GM23338 (cell line): ENCODE measurements at regions not wholly inside any gene's neighbourhood (a gene's known extent, or its start where the extent isn't known, plus 50 kb on each side); places are given as distances from the start of the nearest gene placed in this dataset.
A peak's percentile ranks its signal among the peaks of the same experiment; 100 is the strongest.
"Not testable (repeated sequence)": the region's sequence is repeated elsewhere in the genome, so short reads cannot be mapped to it uniquely, and the experiment has no call there.

Source experiments
- ATAC-seq: fragments of 200-7000 bp; cut with Tn5 transposase; 3 replicates; pipeline ENCODE4 v1.9.1; 2020
- DNase-seq: peaks from one replicate; pipeline ENCODE4 v3.0.0-alpha.2; 2015; ENCODE audit warnings: low spot score
- H2AFZ ChIP-seq: fragments of 200-600 bp; sonication (generic); 2 replicates; pipeline ENCODE4 v1.8.0; 2016; ENCODE audit warnings: antibody characterized with exemption, mild to moderate bottlenecking, moderate library complexity
- H3F3A ChIP-seq: fragments of 200-600 bp; sonication (generic); replicated peaks from 2 replicates; pipeline ENCODE4 v1.8.0; 2017; ENCODE audit warnings: antibody characterized with exemption, mixed run types, low read depth
- H3K27ac ChIP-seq: fragments of 200-600 bp; sonication (generic); 2 replicates; pipeline ENCODE4 v1.6.1; 2016; ENCODE audit warnings: low read depth
- H3K27me3 ChIP-seq: fragments of 200-600 bp; sonication (generic); 2 replicates; pipeline ENCODE4 v1.8.0; 2016; ENCODE audit warnings: mild to moderate bottlenecking, mixed run types, moderate library complexity; ENCODE audit not compliant: insufficient read depth
- H3K36me3 ChIP-seq: fragments of 200-600 bp; sonication (generic); 2 replicates; pipeline ENCODE4 v1.8.0; 2016; ENCODE audit warnings: mild to moderate bottlenecking; ENCODE audit not compliant: insufficient read depth
- H3K4me1 ChIP-seq: fragments of 200-600 bp; sonication (generic); 2 replicates; pipeline ENCODE4 v1.8.0; 2016; ENCODE audit warnings: mild to moderate bottlenecking, moderate library complexity; ENCODE audit not compliant: insufficient read depth
- H3K4me2 ChIP-seq: fragments of 200-600 bp; sonication (generic); 2 replicates; pipeline ENCODE4 v1.7.1; 2017; ENCODE audit warnings: mixed run types
- H3K4me3 ChIP-seq: fragments of 200-600 bp; sonication (generic); 2 replicates; pipeline ENCODE4 v1.6.1; 2016; ENCODE audit warnings: mixed run types
- H3K79me2 ChIP-seq: fragments of 200-600 bp; sonication (generic); replicated peaks from 2 replicates; pipeline ENCODE4 v1.8.0; 2017; ENCODE audit warnings: mild to moderate bottlenecking; ENCODE audit not compliant: insufficient read depth
- H3K9me2 ChIP-seq: fragments of 200-600 bp; sonication (generic); 2 replicates; pipeline ENCODE4 v1.8.0; 2017; ENCODE audit not compliant: insufficient read depth
- H4K20me1 ChIP-seq: fragments of 200-600 bp; sonication (generic); replicated peaks from 2 replicates; pipeline ENCODE4 v1.8.0; 2017; ENCODE audit warnings: mild to moderate bottlenecking; ENCODE audit not compliant: insufficient read depth
- H3K27ac Mint-ChIP-seq: 2 replicates; pipeline ENCODE4 v1.8.0; 2020; ENCODE audit warnings: inconsistent platforms, mild to moderate bottlenecking, moderate library complexity, mixed read lengths
- H3K27me3 Mint-ChIP-seq: 3 replicates; pipeline ENCODE4 v1.8.0; 2022; ENCODE audit warnings: low read depth, mild to moderate bottlenecking, moderate library complexity, mixed read lengths, inconsistent platforms; ENCODE audit not compliant: insufficient read depth, poor library complexity
- H3K36me3 Mint-ChIP-seq: 3 replicates; pipeline ENCODE4 v1.8.0; 2021; ENCODE audit warnings: low read depth, mild to moderate bottlenecking, inconsistent platforms, moderate library complexity, mixed read lengths
- H3K4me1 Mint-ChIP-seq: 3 replicates; pipeline ENCODE4 v1.8.0; 2020; ENCODE audit warnings: mild to moderate bottlenecking, inconsistent platforms, mixed read lengths
- H3K4me3 Mint-ChIP-seq: 3 replicates; pipeline ENCODE4 v1.8.0; 2021; ENCODE audit warnings: moderate library complexity, mild to moderate bottlenecking, inconsistent platforms, mixed read lengths
- H3K9me3 Mint-ChIP-seq: 3 replicates; pipeline ENCODE4 v1.8.0; 2020; ENCODE audit warnings: moderate library complexity, mild to moderate bottlenecking, inconsistent platforms, mixed read lengths
- CREB1 ChIP-seq: fragments of 250-450 bp; sonication (Bioruptor Pico); IDR thresholded peaks from 2 replicates; pipeline ENCODE4 v1.5.0; 2020; ENCODE audit warnings: low read depth, mild to moderate bottlenecking, moderate library complexity
- EZH2 ChIP-seq: fragments of 200-600 bp; sonication (generic); IDR thresholded peaks from one replicate; pipeline ENCODE4 v1.8.0; 2017; ENCODE audit warnings: antibody characterized with exemption, mild to moderate bottlenecking, low read depth; ENCODE audit not compliant: unreplicated experiment
- EZH2phosphoT487 ChIP-seq: fragments of 200-600 bp; sonication (generic); IDR thresholded peaks from one replicate; pipeline ENCODE4 v1.8.1; 2018; ENCODE audit warnings: antibody characterized with exemption; ENCODE audit not compliant: unreplicated experiment
- JUNB ChIP-seq: IDR thresholded peaks from one replicate; pipeline ENCODE4 v1.6.1; 2016; ENCODE audit warnings: antibody characterized with exemption; ENCODE audit not compliant: unreplicated experiment
- NANOG ChIP-seq: IDR thresholded peaks from 2 replicates; pipeline ENCODE4 v1.6.1; 2016; ENCODE audit warnings: antibody characterized with exemption, borderline replicate concordance
- POLR2AphosphoS5 ChIP-seq: IDR thresholded peaks from 2 replicates; pipeline ENCODE4 v1.6.1; 2016; ENCODE audit warnings: antibody characterized with exemption, low read depth
- STAT1 ChIP-seq: IDR thresholded peaks from one replicate; pipeline ENCODE4 v1.6.1; 2016; ENCODE audit warnings: antibody characterized with exemption; ENCODE audit not compliant: unreplicated experiment
- ZNF114 ChIP-seq: fragments of 250-450 bp; sonication (Bioruptor Pico); IDR thresholded peaks from 2 replicates; pipeline ENCODE4 v1.5.0; 2020; ENCODE audit warnings: mild to moderate bottlenecking, moderate library complexity
- ZNF331 ChIP-seq: fragments of 250-450 bp; sonication (Bioruptor Pico); IDR thresholded peaks from 2 replicates; pipeline ENCODE4 v1.5.0; 2020; ENCODE audit warnings: low read depth, mild to moderate bottlenecking, moderate library complexity
- TF ChIP-seq, protein P1 (sequence below), 2 experiments: fragments of 200-600 bp in 1 of 2; sonication (generic) in 1 of 2; conservative IDR thresholded peaks; 2 replicates each; pipeline versions ENCODE4 v1.5.1 to v1.6.1; 2016 to 2017; ENCODE audit warnings: antibody characterized with exemption in 2 of 2, low read depth in 2 of 2, mild to moderate bottlenecking in 2 of 2, moderate library complexity in 1 of 2
- TF ChIP-seq, protein P2 (sequence below): IDR thresholded peaks from one replicate; pipeline ENCODE4 v1.6.1; 2018; ENCODE audit warnings: antibody characterized with exemption; ENCODE audit not compliant: unreplicated experiment
- TF ChIP-seq, protein P3 (sequence below): IDR thresholded peaks from 2 replicates; pipeline ENCODE4 v1.6.1; 2016; ENCODE audit warnings: antibody characterized with exemption

DNA sequence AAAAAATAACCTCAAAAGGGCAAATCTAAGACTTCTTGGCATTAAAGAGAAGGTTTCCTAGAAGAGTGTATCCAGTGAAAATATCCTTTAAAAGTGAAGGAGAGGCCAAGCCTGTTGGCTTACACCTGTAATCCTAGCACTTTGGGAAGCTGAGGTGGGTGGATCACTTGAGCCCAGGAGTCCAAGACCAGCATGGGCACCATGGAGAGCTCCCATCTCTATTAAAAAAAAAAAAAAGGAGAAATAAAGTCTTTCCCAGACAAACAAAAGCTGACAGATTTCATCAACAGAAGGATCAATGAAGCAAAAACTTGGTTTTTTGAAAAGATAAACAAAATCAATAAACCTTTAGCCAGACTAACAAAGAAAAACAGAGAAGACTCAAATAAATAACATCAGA is 67.6 kb upstream of the ZNF800 start:
- no peak overlapping the region for H3K4me3 ChIP-seq
- Mint-ChIP-seq H3K36me3 (no peaks in the 10 kb centered on the region), H3K27me3 (peaks cover 2% of the 10 kb centered on the region), H3K9me3 (peaks cover 3% of the 10 kb centered on the region; the same call in 2 of the 3 replicates), H3K27ac (no peak overlapping the region), H3K4me1 (no peaks in the 10 kb centered on the region), H3K4me3 (no peak overlapping the region)
- no peaks in the 10 kb centered on the region for H3F3A ChIP-seq
- no peaks in the 10 kb centered on the region for H3K79me2 ChIP-seq
- H2AFZ ChIP-seq, result no peak overlapping the region
- DNase-seq, result no peak
- H3K36me3 ChIP-seq, result no peaks in the 10 kb centered on the region
- no peak overlapping the region for H3K4me2 ChIP-seq
- H3K4me1 ChIP-seq, result no peaks in the 10 kb centered on the region
- TF ChIP-seq STAT1, result no peak
- TF ChIP-seq CREB1 (CRISPR knock-in tag), result no peak
- TF ChIP-seq, protein P1, sequence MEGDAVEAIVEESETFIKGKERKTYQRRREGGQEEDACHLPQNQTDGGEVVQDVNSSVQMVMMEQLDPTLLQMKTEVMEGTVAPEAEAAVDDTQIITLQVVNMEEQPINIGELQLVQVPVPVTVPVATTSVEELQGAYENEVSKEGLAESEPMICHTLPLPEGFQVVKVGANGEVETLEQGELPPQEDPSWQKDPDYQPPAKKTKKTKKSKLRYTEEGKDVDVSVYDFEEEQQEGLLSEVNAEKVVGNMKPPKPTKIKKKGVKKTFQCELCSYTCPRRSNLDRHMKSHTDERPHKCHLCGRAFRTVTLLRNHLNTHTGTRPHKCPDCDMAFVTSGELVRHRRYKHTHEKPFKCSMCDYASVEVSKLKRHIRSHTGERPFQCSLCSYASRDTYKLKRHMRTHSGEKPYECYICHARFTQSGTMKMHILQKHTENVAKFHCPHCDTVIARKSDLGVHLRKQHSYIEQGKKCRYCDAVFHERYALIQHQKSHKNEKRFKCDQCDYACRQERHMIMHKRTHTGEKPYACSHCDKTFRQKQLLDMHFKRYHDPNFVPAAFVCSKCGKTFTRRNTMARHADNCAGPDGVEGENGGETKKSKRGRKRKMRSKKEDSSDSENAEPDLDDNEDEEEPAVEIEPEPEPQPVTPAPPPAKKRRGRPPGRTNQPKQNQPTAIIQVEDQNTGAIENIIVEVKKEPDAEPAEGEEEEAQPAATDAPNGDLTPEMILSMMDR (conservative IDR thresholded peaks at IDR 0.05; ENCODE audit: low read depth in 2 of 2), result no peak
- TF ChIP-seq, protein P2, sequence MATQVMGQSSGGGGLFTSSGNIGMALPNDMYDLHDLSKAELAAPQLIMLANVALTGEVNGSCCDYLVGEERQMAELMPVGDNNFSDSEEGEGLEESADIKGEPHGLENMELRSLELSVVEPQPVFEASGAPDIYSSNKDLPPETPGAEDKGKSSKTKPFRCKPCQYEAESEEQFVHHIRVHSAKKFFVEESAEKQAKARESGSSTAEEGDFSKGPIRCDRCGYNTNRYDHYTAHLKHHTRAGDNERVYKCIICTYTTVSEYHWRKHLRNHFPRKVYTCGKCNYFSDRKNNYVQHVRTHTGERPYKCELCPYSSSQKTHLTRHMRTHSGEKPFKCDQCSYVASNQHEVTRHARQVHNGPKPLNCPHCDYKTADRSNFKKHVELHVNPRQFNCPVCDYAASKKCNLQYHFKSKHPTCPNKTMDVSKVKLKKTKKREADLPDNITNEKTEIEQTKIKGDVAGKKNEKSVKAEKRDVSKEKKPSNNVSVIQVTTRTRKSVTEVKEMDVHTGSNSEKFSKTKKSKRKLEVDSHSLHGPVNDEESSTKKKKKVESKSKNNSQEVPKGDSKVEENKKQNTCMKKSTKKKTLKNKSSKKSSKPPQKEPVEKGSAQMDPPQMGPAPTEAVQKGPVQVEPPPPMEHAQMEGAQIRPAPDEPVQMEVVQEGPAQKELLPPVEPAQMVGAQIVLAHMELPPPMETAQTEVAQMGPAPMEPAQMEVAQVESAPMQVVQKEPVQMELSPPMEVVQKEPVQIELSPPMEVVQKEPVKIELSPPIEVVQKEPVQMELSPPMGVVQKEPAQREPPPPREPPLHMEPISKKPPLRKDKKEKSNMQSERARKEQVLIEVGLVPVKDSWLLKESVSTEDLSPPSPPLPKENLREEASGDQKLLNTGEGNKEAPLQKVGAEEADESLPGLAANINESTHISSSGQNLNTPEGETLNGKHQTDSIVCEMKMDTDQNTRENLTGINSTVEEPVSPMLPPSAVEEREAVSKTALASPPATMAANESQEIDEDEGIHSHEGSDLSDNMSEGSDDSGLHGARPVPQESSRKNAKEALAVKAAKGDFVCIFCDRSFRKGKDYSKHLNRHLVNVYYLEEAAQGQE, result peak; percentile 65
- H3K27me3 ChIP-seq, result no peaks in the 10 kb centered on the region
- H3K9me2 ChIP-seq, result no peaks in the 10 kb centered on the region
- H3K27ac ChIP-seq, result no peak overlapping the region
- H4K20me1 ChIP-seq, result no peaks in the 10 kb centered on the region
- no peak for ATAC-seq

DNA sequence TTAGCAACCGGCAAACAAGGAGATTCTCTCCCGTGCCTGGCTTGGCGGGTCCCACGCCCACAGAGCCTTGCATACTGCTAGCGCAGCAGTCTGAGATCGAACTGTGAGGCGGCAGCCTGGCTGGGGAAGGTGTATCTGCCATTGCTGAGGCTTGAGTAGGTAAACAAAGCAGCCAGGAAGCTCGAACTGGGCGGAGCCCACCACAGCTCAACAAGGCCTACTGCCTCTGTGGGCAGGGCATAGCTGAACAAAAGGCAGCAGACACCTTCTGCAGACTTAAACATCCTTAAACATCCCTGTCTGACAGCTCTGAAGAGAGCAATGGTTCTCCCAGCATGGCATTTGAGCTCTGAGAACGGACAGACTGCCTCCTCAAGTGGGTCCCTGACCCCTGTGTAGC is 58.8 kb upstream of the ZNF800 start:
- not testable (repeated sequence) for H3K4me3 ChIP-seq, H3F3A ChIP-seq, ATAC-seq, DNase-seq, H3K36me3 ChIP-seq, H4K20me1 ChIP-seq, H3K27me3 ChIP-seq, H3K4me2 ChIP-seq, H3K27me3 Mint-ChIP-seq, H3K27ac Mint-ChIP-seq, H3K79me2 ChIP-seq, H3K27ac ChIP-seq, H3K9me2 ChIP-seq, H3K4me1 Mint-ChIP-seq, H3K36me3 Mint-ChIP-seq, H3K4me1 ChIP-seq, H3K4me3 Mint-ChIP-seq
- peaks cover 23% of the 10 kb centered on the region for H3K9me3 Mint-ChIP-seq
- peak overlapping the region; percentile 38; the same call in 1 of the 2 replicates for H2AFZ ChIP-seq

DNA sequence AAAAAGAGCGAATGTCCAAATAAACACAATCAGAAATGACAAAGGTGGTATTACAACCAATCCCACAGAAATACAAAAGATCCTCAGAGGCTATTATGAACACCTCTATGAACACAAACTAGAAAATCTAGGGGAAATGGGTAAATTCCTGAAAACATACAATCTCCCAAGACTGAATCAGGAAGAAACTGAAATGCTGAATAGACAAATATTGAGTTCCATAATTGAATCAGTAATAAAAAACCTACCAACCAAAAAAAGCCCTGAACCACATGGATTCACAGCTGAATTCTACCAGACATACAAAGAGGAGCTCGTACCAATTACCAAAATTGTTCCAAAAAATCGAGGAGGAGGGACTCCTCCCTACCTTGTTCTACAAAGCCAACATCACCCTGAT is 56.1 kb upstream of the ZNF800 start:
- H3K27ac Mint-ChIP-seq, result no peak overlapping the region
- Histone ChIP-seq H4K20me1 (no peaks in the 10 kb centered on the region), H3K79me2 (no peaks in the 10 kb centered on the region), H3K9me2 (no peaks in the 10 kb centered on the region), H3K4me2 (no peak overlapping the region), H3K4me3 (no peak overlapping the region), H3K27ac (no peak overlapping the region), H3K4me1 (no peaks in the 10 kb centered on the region), H3F3A (no peaks in the 10 kb centered on the region), H3K27me3 (no peaks in the 10 kb centered on the region), H3K36me3 (no peaks in the 10 kb centered on the region), H2AFZ (no peak overlapping the region)
- no peak for ATAC-seq
- H3K9me3 Mint-ChIP-seq, result peaks cover 24% of the 10 kb centered on the region
- no peak for DNase-seq
- H3K4me1 Mint-ChIP-seq, result no peaks in the 10 kb centered on the region
- H3K36me3 Mint-ChIP-seq, result peaks cover 4% of the 10 kb centered on the region; the same call in 2 of the 3 replicates
- no peak overlapping the region for H3K4me3 Mint-ChIP-seq
- H3K27me3 Mint-ChIP-seq, result peaks cover 5% of the 10 kb centered on the region
- TF ChIP-seq JUNB (no peak), ZNF331 (no peak), NANOG (no peak), EZH2phosphoT487 (no peak), EZH2 (no peak), ZNF114 (CRISPR knock-in tag) (no peak), STAT1 (no peak), POLR2AphosphoS5 (no peak), CREB1 (CRISPR knock-in tag) (no peak)
- TF ChIP-seq, protein P3, sequence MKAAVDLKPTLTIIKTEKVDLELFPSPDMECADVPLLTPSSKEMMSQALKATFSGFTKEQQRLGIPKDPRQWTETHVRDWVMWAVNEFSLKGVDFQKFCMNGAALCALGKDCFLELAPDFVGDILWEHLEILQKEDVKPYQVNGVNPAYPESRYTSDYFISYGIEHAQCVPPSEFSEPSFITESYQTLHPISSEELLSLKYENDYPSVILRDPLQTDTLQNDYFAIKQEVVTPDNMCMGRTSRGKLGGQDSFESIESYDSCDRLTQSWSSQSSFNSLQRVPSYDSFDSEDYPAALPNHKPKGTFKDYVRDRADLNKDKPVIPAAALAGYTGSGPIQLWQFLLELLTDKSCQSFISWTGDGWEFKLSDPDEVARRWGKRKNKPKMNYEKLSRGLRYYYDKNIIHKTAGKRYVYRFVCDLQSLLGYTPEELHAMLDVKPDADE, result no peak
- TF ChIP-seq, protein P1 (conservative IDR thresholded peaks at IDR 0.05; ENCODE audit: low read depth in 2 of 2), result no peak
